Glutamatergic neuron (in vitro differentiated cells): ENCODE measurements at regions not wholly inside any gene's neighbourhood (a gene's known extent, or its start where the extent isn't known, plus 50 kb on each side); places are given as distances from the start of the nearest gene placed in this dataset.

Experiments used
- DNase-seq: peaks from one replicate; pipeline ENCODE4 v3.0.0; 2022
- H3K27ac Mint-ChIP-seq: one replicate; pipeline ENCODE4 v1.8.0; 2020; ENCODE audit warnings: mild to moderate bottlenecking, mixed read lengths, inconsistent platforms; ENCODE audit not compliant: unreplicated experiment
- H3K27me3 Mint-ChIP-seq: one replicate; pipeline ENCODE4 v1.8.0; 2020; ENCODE audit warnings: mild to moderate bottlenecking, moderate library complexity, mixed read lengths, inconsistent platforms; ENCODE audit not compliant: unreplicated experiment
- H3K36me3 Mint-ChIP-seq: one replicate; pipeline ENCODE4 v1.8.0; 2020; ENCODE audit warnings: mild to moderate bottlenecking, mixed read lengths, inconsistent platforms; ENCODE audit not compliant: unreplicated experiment
- H3K4me1 Mint-ChIP-seq: one replicate; pipeline ENCODE4 v1.8.0; 2020; ENCODE audit warnings: mild to moderate bottlenecking, low read depth, mixed read lengths, inconsistent platforms; ENCODE audit not compliant: unreplicated experiment
- H3K4me3 Mint-ChIP-seq: one replicate; pipeline ENCODE4 v1.8.0; 2020; ENCODE audit warnings: mild to moderate bottlenecking, mixed read lengths, inconsistent platforms; ENCODE audit not compliant: unreplicated experiment
- H3K9me3 Mint-ChIP-seq: one replicate; pipeline ENCODE4 v1.8.0; 2020; ENCODE audit warnings: mild to moderate bottlenecking, moderate library complexity, mixed read lengths, inconsistent platforms; ENCODE audit not compliant: unreplicated experiment
- CTCF ChIP-seq: fragments of 200-600 bp; sonication (generic); IDR thresholded peaks from one replicate; pipeline ENCODE4 v1.5.0; 2021; ENCODE audit not compliant: partially characterized antibody, unreplicated experiment

- Mint-ChIP-seq H3K4me1 (peaks cover 1% of the 10 kb centered on the region), H3K36me3 (no peaks in the 10 kb centered on the region), H3K4me3 (no peak overlapping the region), H3K27ac (no peak overlapping the region), H3K9me3 (no peaks in the 10 kb centered on the region), H3K27me3 (peaks cover 2% of the 10 kb centered on the region)
- TF ChIP-seq CTCF = no peak
- DNase-seq = no peak
These were observed 50.8 kb upstream of the MAX start for GRCh38 chr14:65153101-65153500.

- no peak for DNase-seq
- no peaks in the 10 kb centered on the region for H3K36me3 Mint-ChIP-seq
These were observed 54.5 kb upstream of the MAX start for GRCh38 chr14:65156568-65157366.

GRCh38 chr14:65159281-65160062 lies 57.2 kb upstream of the MAX start:
- no peaks in the 10 kb centered on the region for H3K36me3 Mint-ChIP-seq
- H3K27me3 Mint-ChIP-seq = no peaks in the 10 kb centered on the region
- no peak for TF ChIP-seq CTCF
- no peaks in the 10 kb centered on the region for H3K4me1 Mint-ChIP-seq
- no peak for DNase-seq
- no peak overlapping the region for H3K27ac Mint-ChIP-seq
- peaks cover 5% of the 10 kb centered on the region for H3K9me3 Mint-ChIP-seq
- H3K4me3 Mint-ChIP-seq = no peak overlapping the region

More at GRCh38 chr14:65156568-65157366, 54.5 kb upstream of the MAX start:
- no peaks in the 10 kb centered on the region for H3K9me3 Mint-ChIP-seq
- peaks cover 1% of the 10 kb centered on the region for H3K4me1 Mint-ChIP-seq
- TF ChIP-seq CTCF = no peak
- peaks cover 2% of the 10 kb centered on the region for H3K27me3 Mint-ChIP-seq
- no peak overlapping the region for H3K27ac Mint-ChIP-seq
- no peak overlapping the region for H3K4me3 Mint-ChIP-seq

- H3K27me3 Mint-ChIP-seq = no peaks in the 10 kb centered on the region
- H3K9me3 Mint-ChIP-seq = peaks cover 7% of the 10 kb centered on the region
- H3K4me3 Mint-ChIP-seq = no peak overlapping the region
- no peaks in the 10 kb centered on the region for H3K4me1 Mint-ChIP-seq
- no peak for DNase-seq
- H3K27ac Mint-ChIP-seq = no peak overlapping the region
- TF ChIP-seq CTCF = no peak
- no peaks in the 10 kb centered on the region for H3K36me3 Mint-ChIP-seq
These were observed 57.8 kb upstream of the MAX start for GRCh38 chr14:65160091-65160490.

- H3K9me3 Mint-ChIP-seq = peaks cover 7% of the 10 kb centered on the region
- no peaks in the 10 kb centered on the region for H3K27me3 Mint-ChIP-seq
These were observed 59.7 kb upstream of the MAX start for GRCh38 chr14:65162031-65162430.

More at GRCh38 chr14:65162031-65162430, 59.7 kb upstream of the MAX start:
- DNase-seq = no peak
- TF ChIP-seq CTCF = no peak
- H3K36me3 Mint-ChIP-seq = no peaks in the 10 kb centered on the region
- H3K4me1 Mint-ChIP-seq = no peaks in the 10 kb centered on the region
- no peak overlapping the region for H3K4me3 Mint-ChIP-seq
- H3K27ac Mint-ChIP-seq = no peak overlapping the region
